NCI-H446 treated with DMSO at 0.1 percent for 48 hours (cell line): ENCODE measurements at regions not wholly inside any gene's neighbourhood (a gene's known extent, or its start where the extent isn't known, plus 50 kb on each side); places are given as distances from the start of the nearest gene placed in this dataset.
"Not testable (repeated sequence)": the region's sequence is repeated elsewhere in the genome, so short reads cannot be mapped to it uniquely, and the experiment has no call there.

ENCODE experiments used
- DNase-seq: peaks from one replicate; lab custom pipeline; 2025; lab: John Stamatoyannopoulos, UW

GRCh38 chr2:132220589-132220988 lies 58.8 kb upstream of the ANKRD30BL start:
- DNase-seq: not testable (repeated sequence)

- not testable (repeated sequence) for DNase-seq
These were observed 60.1 kb upstream of the ANKRD30BL start for GRCh38 chr2:132221886-132222285.

- DNase-seq: no peak
These were observed 90.6 kb upstream of the ANKRD30BL start for GRCh38 chr2:132252191-132252893.

- DNase-seq: no peak
These were observed 91.1 kb upstream of the ANKRD30BL start for GRCh38 chr2:132252894-132253264.

GRCh38 chr2:132253496-132254305 lies 91.9 kb upstream of the ANKRD30BL start:
- DNase-seq: no peak

GRCh38 chr2:132254306-132254919 lies 92.7 kb upstream of the ANKRD30BL start:
- not testable (repeated sequence) for DNase-seq

GRCh38 chr2:132255714-132256113 lies 94.0 kb upstream of the ANKRD30BL start:
- DNase-seq: no peak

GRCh38 chr2:132256251-132256902 lies 94.6 kb upstream of the ANKRD30BL start:
- no peak for DNase-seq

GRCh38 chr2:132256903-132257300 lies 95.2 kb upstream of the ANKRD30BL start:
- not testable (repeated sequence) for DNase-seq

GRCh38 chr2:132257301-132258171 lies 95.8 kb upstream of the ANKRD30BL start:
- DNase-seq: not testable (repeated sequence)

- not testable (repeated sequence) for DNase-seq
These were observed 97.5 kb upstream of the ANKRD30BL start for GRCh38 chr2:132259276-132259675.

- not testable (repeated sequence) for DNase-seq
These were observed 103.8 kb upstream of the ANKRD30BL start for GRCh38 chr2:132265595-132265994.

GRCh38 chr2:132267105-132267497 lies 105.3 kb upstream of the ANKRD30BL start:
- DNase-seq: no peak

GRCh38 chr2:132267498-132268283 lies 105.9 kb upstream of the ANKRD30BL start:
- not testable (repeated sequence) for DNase-seq

GRCh38 chr2:132268284-132268976 lies 106.7 kb upstream of the ANKRD30BL start:
- not testable (repeated sequence) for DNase-seq

GRCh38 chr2:132268977-132269523 lies 107.3 kb upstream of the ANKRD30BL start:
- no peak for DNase-seq

- DNase-seq: no peak
These were observed 108.5 kb upstream of the ANKRD30BL start for GRCh38 chr2:132270255-132270654.

- DNase-seq: no peak
These were observed 109.3 kb upstream of the ANKRD30BL start for GRCh38 chr2:132270981-132271546.

- DNase-seq: not testable (repeated sequence)
These were observed 110.0 kb upstream of the ANKRD30BL start for GRCh38 chr2:132271794-132272193.
